ENCODE measurements at regions not wholly inside any gene's neighbourhood (a gene's known extent, or its start where the extent isn't known, plus 50 kb on each side); places are given as distances from the start of the nearest gene placed in this dataset.

DNA sequence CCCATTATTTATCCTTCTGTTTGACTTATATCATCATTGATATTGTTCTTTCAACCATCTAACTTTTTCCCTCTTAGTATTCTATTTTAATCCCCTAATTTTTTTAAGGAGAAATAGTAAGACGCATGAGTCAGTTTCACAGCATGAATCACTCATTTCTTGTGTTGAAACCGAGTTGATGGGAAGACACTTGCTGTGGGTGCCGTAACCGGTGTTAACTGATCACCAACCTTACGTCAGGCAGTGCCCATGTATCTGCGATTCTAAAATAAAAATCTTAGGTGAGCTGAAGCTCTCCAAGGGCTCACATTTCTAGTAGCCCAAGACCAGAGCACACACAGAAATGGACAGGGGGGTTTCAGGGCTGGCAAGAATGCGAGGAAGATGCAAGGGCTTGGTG, 348.1 kb downstream of the GALR1 start:
- ATAC-seq: no peak
- no peaks in the 10 kb centered on the region for H3K36me3 ChIP-seq
- WGBS, 4 donors: 71 to 78% (median 76%) methylated on average over 7 of the region's 7 CpGs
- TF ChIP-seq, protein P1, sequence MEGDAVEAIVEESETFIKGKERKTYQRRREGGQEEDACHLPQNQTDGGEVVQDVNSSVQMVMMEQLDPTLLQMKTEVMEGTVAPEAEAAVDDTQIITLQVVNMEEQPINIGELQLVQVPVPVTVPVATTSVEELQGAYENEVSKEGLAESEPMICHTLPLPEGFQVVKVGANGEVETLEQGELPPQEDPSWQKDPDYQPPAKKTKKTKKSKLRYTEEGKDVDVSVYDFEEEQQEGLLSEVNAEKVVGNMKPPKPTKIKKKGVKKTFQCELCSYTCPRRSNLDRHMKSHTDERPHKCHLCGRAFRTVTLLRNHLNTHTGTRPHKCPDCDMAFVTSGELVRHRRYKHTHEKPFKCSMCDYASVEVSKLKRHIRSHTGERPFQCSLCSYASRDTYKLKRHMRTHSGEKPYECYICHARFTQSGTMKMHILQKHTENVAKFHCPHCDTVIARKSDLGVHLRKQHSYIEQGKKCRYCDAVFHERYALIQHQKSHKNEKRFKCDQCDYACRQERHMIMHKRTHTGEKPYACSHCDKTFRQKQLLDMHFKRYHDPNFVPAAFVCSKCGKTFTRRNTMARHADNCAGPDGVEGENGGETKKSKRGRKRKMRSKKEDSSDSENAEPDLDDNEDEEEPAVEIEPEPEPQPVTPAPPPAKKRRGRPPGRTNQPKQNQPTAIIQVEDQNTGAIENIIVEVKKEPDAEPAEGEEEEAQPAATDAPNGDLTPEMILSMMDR (IDR thresholded peaks at IDR 0.05): no peak
- TF ChIP-seq POLR2A (IDR thresholded peaks at IDR 0.05): no peak
- H3K27me3 ChIP-seq: no peaks in the 10 kb centered on the region
- intact Hi-C loops (cut with DNase I): no loop called here
- H3K27ac ChIP-seq: no peak overlapping the region
- no peaks in the 10 kb centered on the region for H3K4me1 ChIP-seq
- DNase-seq: no peak
- H3K4me3 ChIP-seq: no peak overlapping the region
- H3K9me3 ChIP-seq: no peaks in the 10 kb centered on the region

DNA sequence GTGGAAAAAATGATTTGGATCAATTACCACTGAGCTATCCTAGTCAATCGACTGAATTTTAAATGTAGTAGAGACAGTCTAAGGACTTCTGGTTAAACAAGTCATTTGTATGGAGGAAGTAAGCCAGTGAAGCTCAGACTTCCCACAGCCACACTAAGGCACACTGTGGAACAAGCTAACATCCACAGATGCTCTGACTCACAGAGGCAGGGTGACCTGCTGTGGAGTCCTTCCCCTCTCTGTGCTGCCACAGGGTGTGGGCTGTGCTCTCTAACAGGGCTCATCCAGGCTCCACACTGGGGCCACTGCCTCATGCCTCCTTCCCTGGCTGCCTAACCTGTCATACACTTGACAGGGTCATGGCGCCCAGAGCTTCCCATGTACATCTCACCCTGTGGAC, 351.0 kb downstream of the GALR1 start:
- intact Hi-C loops (cut with DNase I): no loop called here
- no peak for ATAC-seq
- 80 to 84% (median 84%) methylated on average over 2 of the region's 2 CpGs for WGBS, 4 donors

DNA sequence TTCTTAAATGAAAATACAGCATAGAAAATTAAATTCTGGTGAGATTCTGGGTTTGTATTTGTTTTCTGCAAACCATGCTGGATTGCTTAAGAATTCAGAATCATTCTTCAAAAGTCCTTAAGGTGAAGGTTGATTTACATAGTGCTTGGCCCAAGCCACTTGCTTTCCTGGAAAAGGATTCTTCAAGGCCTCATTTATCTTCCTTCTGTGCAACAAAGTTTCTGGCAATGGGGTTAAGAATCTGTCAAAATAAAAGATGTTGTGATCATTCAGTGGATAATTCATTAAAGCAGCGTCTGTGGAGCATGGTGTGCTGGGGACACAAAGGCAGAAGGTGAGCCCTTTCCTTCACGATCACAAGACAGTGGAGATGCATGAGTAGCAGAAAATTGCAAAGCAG, 351.9 kb downstream of the GALR1 start:
- Histone ChIP-seq H3K4me1 (no peaks in the 10 kb centered on the region), H3K36me3 (no peaks in the 10 kb centered on the region), H3K9me3 (no peaks in the 10 kb centered on the region), H3K27me3 (no peaks in the 10 kb centered on the region), H3K4me3 (no peak overlapping the region), H3K27ac (no peak overlapping the region)
- ATAC-seq (no peak), DNase-seq (no peak)
- 68 to 74% (median 71%) methylated on average over 2 of the region's 2 CpGs for WGBS, 4 donors
- intact Hi-C loops (cut with DNase I): no loop called here
- no peak for TF ChIP-seq POLR2A (IDR thresholded peaks at IDR 0.05)
- TF ChIP-seq, protein P1 (IDR thresholded peaks at IDR 0.05): no peak

More for the DNA sequence above, 351.0 kb downstream of the GALR1 start:
- no peak overlapping the region for H3K27ac ChIP-seq
- H3K27me3 ChIP-seq: no peaks in the 10 kb centered on the region
- no peak for DNase-seq
- TF ChIP-seq, protein P1 (IDR thresholded peaks at IDR 0.05): no peak
- TF ChIP-seq POLR2A (IDR thresholded peaks at IDR 0.05): no peak
- no peak overlapping the region for H3K4me3 ChIP-seq
- H3K4me1 ChIP-seq: no peaks in the 10 kb centered on the region
- no peaks in the 10 kb centered on the region for H3K36me3 ChIP-seq
- no peaks in the 10 kb centered on the region for H3K9me3 ChIP-seq

DNA sequence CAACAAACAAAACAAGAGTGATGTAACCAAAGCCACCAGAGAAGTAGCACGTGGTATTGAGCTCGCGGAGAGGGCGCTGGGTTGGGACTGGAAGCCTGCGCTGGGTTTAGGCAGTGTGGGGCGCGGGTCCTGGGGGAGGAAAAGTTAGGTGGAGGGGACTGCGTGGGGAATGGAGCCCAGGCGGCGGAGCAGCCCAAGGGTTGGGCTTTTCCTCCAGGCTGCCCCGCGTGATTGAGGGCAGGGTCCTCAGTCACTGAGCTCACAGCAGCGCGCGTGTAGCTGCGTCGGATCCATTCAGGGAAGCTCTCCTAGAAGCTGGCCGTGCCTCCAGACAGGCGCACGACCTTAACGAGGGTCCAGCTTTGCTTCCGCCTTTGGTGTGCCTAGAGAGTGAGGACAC, 357.4 kb downstream of the GALR1 start:
- no peak overlapping the region for H3K27ac ChIP-seq
- no peaks in the 10 kb centered on the region for H3K27me3 ChIP-seq
- intact Hi-C loops (cut with DNase I): no loop called here
- DNase-seq (no peak), ATAC-seq (no peak)
- WGBS, 4 donors: 88 to 94% (median 90%) methylated on average over 22 of the region's 22 CpGs
- no peaks in the 10 kb centered on the region for H3K4me1 ChIP-seq
- H3K4me3 ChIP-seq: no peak overlapping the region
- no peaks in the 10 kb centered on the region for H3K36me3 ChIP-seq
- TF ChIP-seq POLR2A (IDR thresholded peaks at IDR 0.05): no peak
- TF ChIP-seq, protein P1 (IDR thresholded peaks at IDR 0.05): no peak
- peaks cover 0 to 4% (median 0%) of the 10 kb centered on the region in 12 donors for H3K9me3 ChIP-seq

Data from heart left ventricle (tissue), 16 donors.